Stimulated activated CD4-positive, alpha-beta T cell treated with anti-CD3 and anti-CD28 coated beads, Interleukin-15, amount 100 ng/mL, for 48 hours (primary cell): ENCODE measurements at regions not wholly inside any gene's neighbourhood (a gene's known extent, or its start where the extent isn't known, plus 50 kb on each side); places are given as distances from the start of the nearest gene placed in this dataset.

Experiments
- DNase-seq, 2 donors: peaks; one replicate each; pipeline ENCODE4 v3.0.0-alpha.2; 2020; ENCODE audit warnings: low read depth in 2 of 2

GRCh38 chr14:98803196-98803595, 468.8 kb downstream of the BCL11B start:
- DNase-seq: no peak

GRCh38 chr14:98808494-98809407, 463.2 kb downstream of the BCL11B start:
- DNase-seq: no peak

- no peak for DNase-seq
Observed at GRCh38 chr14:98816195-98816594, 455.8 kb downstream of the BCL11B start.

- no peak for DNase-seq
Observed at GRCh38 chr14:98816720-98817119, 455.3 kb downstream of the BCL11B start.

- DNase-seq: no peak
Observed at GRCh38 chr14:98819132-98819866, 452.7 kb downstream of the BCL11B start.

- no peak for DNase-seq
Observed at GRCh38 chr14:98819867-98820206, 452.2 kb downstream of the BCL11B start.

GRCh38 chr14:98822917-98823316, 449.1 kb downstream of the BCL11B start:
- DNase-seq: no peak

- DNase-seq: no peak
Observed at GRCh38 chr14:98826618-98827017, 445.4 kb downstream of the BCL11B start.

GRCh38 chr14:98834119-98834518, 437.9 kb downstream of the BCL11B start:
- no peak for DNase-seq

- no peak for DNase-seq
Observed at GRCh38 chr14:98835051-98835824, 436.8 kb downstream of the BCL11B start.

GRCh38 chr14:98835825-98836100, 436.2 kb downstream of the BCL11B start:
- DNase-seq: no peak

- DNase-seq: no peak
Observed at GRCh38 chr14:98840091-98840490, 431.9 kb downstream of the BCL11B start.

GRCh38 chr14:98840511-98840910, 431.5 kb downstream of the BCL11B start:
- no peak for DNase-seq

GRCh38 chr14:98844456-98844855, 427.5 kb downstream of the BCL11B start:
- DNase-seq: no peak

GRCh38 chr14:98847521-98848468, 424.2 kb downstream of the BCL11B start:
- DNase-seq: no peak

- no peak for DNase-seq
Observed at GRCh38 chr14:98853063-98853729, 418.8 kb downstream of the BCL11B start.

GRCh38 chr14:98855926-98856715, 415.9 kb downstream of the BCL11B start:
- DNase-seq: no peak

GRCh38 chr14:98858158-98858557, 413.8 kb downstream of the BCL11B start:
- no peak for DNase-seq

GRCh38 chr14:98858561-98858960, 413.4 kb downstream of the BCL11B start:
- no peak for DNase-seq

- DNase-seq: no peak
Observed at GRCh38 chr14:98859301-98859700, 412.7 kb downstream of the BCL11B start.
